HG02763 (cell line): ENCODE measurements at regions not wholly inside any gene's neighbourhood (a gene's known extent, or its start where the extent isn't known, plus 50 kb on each side); places are given as distances from the start of the nearest gene placed in this dataset.
"Not testable (repeated sequence)": the region's sequence is repeated elsewhere in the genome, so short reads cannot be mapped to it uniquely, and the experiment has no call there.

Experiments used
- ATAC-seq: cut with Tn5 transposase; IDR thresholded peaks from one replicate; pipeline ENCODE4 v1.9.1; 2021; ENCODE audit warnings: mild to moderate bottlenecking, moderate library complexity; ENCODE audit not compliant: unreplicated experiment

DNA sequence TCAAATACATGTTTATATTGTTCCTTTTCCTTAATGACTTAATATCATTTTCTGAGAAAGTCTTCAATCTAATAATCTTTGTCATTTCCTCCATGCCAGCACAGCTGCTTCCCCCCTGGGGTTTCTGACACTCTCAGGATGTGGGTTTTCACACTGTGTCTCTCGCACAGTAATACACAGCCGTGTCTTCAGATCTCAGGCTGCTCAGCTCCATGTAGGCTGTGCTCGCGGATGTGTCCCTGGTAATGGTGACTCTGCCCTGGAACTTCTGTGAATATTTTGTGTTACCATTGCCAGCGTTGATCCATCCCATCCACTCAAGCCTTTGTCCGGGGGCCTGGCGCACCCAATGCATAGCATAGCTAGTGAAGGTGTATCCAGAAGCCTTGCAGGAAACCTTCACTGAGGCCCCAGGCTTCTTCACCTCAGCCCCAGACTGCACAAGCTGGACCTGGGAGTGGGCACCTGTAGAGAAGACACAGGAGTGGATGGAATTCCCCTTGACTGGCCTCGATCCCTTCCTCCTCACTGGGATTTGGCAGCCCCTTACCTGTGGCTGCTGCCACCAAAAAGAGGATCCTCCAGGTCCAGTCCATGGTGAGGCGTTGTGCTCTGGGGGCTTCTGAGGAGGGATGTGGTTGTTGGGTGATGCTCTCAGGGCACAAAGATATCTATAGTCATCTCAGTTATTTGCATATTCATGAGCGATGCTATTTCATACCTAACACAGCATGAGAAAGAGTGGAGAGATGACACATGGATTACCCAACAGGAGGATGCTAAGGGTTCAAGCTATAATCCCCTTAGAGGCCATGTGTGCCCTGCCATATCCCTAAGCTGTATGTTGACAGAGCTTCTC lies 478.8 kb downstream of the TMEM121 start:
- not testable (repeated sequence) for ATAC-seq

DNA sequence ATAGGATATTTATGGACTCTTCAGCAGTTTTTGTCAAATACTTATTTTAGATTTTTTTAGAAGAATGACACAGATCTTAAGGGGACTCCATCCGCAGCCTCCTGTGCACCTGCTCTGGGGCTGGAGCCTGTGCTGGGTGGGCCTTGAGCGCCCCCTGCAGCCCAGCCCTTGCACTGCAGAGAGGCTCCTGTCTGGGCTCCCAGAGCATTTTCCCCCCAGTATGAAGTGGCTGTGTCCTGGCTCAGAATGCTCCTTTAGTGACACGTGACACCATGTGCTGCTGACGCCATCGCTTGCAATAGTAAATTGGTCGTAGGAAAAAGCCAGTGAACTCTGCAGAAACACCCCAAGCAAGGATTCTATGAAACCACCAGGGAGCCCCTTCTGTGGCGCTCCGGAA lies 479.7 kb downstream of the TMEM121 start:
- not testable (repeated sequence) for ATAC-seq

DNA sequence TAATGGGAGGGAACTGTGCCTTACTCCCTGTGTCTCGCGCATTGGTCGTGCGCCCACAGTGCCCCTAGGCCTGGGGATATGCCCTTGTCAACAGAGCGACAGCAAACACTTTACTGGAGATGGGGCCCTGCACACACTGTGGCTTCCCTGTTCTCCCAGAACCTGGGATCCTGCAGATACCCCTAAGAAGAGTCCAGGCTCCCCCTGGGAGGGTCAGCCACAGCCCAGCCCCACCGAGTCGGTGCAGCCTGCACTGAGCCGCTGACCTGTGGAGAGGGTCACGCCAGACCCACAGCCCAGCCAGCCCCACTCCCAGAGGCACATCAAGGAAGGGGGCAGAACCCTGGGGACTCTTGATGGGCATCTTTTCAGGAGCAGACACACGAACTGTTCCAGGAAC lies 480.3 kb downstream of the TMEM121 start:
- not testable (repeated sequence) for ATAC-seq

- no peak for ATAC-seq
Observed at GRCh38 chr14:106010783-106011182, 484.4 kb downstream of the TMEM121 start.

GRCh38 chr14:106011631-106012360 lies 485.4 kb downstream of the TMEM121 start:
- ATAC-seq = not testable (repeated sequence)

- not testable (repeated sequence) for ATAC-seq
Observed at GRCh38 chr14:106012361-106012725, 486.0 kb downstream of the TMEM121 start.

- no peak for ATAC-seq
Observed at GRCh38 chr14:106013879-106014376, 487.5 kb downstream of the TMEM121 start.

DNA sequence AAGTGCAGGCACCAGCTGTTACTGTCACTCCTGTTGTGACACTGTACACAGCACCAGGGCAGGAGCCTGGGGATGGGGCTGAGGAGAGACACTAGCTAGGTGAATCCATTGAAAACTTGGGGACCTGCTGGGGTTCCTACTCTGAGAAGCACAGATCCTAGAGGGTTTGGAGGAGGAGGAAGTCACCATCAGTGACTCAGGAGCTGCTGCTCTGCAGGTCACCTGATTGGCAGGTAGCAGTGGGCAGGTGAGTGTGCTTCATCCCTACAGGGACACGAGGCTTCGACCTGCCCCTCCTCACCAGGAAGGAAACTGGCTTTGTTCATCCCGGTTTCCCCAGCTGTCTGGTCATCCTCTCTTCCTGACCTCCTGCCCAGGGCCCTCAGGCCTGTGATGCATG lies 491.6 kb downstream of the TMEM121 start:
- ATAC-seq = not testable (repeated sequence)

DNA sequence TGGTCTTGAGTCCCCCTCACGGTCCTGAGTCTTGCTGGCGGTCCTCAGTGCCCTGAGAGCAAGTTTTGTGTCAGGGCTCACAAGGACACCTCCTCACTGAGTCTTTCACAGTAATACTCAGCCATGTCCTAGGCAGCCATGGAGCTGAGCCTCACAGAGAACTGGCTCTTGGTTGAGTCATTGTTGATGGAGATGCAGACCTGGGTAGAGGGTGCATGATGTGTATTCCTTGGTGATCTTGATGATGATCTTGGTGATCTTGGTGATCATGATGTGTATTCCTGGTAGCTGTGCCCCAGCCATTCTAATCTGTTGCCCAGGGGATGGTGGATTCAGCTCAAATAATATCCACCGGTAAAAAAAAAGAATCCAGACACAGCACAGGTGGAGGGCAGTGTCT lies 495.4 kb downstream of the TMEM121 start:
- no peak for ATAC-seq

- ATAC-seq = not testable (repeated sequence)
Observed at GRCh38 chr14:106022648-106023047, 496.3 kb downstream of the TMEM121 start.

DNA sequence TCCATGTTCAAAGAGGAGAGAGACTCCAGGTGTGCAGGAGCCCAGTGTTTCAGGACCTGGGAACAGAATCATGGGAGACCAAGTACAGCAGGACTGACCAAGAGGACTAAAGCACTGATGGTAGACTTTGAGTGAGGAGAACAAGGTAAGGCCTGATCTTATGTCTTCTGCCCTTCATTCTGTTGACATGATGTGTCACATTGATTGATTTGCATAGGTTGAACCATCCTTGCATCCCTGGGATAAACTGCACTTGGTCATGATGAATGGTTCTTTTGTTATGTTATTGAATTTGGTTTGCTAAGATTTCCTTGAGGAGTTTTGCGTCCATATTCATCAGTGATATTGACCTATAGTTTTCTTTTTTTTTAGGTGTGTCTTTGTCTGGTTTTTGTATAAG lies 497.0 kb downstream of the TMEM121 start:
- no peak for ATAC-seq

GRCh38 chr14:106024983-106025604 lies 498.7 kb downstream of the TMEM121 start:
- ATAC-seq = no peak

- no peak for ATAC-seq
Observed at GRCh38 chr14:106026026-106026425, 499.6 kb downstream of the TMEM121 start.

DNA sequence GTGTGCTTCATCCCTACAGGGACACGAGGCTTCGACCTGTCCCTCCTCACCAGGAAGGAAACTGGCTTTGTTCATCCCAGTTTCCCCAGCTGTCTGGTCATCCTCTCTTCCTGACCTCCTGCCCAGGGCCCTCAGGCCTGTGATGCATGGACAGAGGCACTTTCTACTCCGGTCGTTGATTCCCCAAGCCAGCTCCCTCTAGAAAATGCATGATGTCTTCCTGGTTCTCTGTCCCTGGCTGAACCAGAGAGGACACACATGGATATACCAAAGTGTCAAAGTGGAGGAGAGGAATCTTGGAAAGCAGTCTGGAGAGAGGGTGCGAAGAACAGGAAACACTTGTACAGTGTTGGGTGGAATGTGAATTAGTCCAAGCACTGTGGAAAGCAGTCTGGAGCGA lies 501.4 kb downstream of the TMEM121 start:
- not testable (repeated sequence) for ATAC-seq

GRCh38 chr14:106029959-106030358 lies 503.6 kb downstream of the TMEM121 start:
- ATAC-seq = no peak

GRCh38 chr14:106037380-106037779 lies 511.0 kb downstream of the TMEM121 start:
- no peak for ATAC-seq

DNA sequence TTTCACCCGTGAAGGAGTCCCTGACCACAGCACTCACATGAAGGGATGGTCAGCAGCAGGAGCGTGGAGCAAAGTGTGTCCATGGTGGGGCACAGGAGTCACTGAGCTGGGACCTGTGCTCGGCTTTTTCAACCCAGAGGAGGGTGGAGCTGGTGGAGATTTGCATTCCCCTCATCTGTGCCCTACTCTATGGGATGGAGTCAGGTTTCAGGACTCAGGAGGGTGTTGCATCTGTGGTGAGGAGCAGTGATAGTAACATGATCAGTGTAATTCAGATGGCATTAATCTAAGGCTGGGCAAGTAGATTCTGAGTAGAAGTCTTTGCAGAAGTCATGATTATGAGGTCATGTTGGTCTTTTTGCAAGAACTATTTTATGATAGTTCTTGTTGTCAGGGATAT lies 511.9 kb downstream of the TMEM121 start:
- no peak for ATAC-seq

DNA sequence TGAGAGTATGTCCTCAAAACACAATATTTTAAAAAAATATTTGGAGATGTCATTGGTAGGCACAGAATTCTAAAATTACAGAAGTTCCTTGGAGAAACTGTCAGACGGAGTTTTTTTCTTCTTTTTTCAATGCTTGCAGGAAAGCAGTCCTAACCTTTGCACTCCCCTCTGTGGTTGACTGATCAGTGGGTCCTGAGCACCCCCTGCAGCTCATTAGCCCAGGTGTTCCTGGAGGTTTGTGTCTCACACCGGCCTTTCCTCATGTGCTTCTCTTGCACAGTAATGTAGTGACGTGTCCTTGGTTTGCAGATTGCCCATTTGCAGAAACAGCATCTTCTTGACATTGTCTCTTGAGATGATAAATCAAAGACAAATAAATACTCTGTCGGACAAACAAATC lies 513.0 kb downstream of the TMEM121 start:
- no peak for ATAC-seq

- ATAC-seq = no peak
Observed at GRCh38 chr14:106044515-106044914, 518.1 kb downstream of the TMEM121 start.

GRCh38 chr14:106044949-106045596 lies 518.7 kb downstream of the TMEM121 start:
- ATAC-seq = no peak

DNA sequence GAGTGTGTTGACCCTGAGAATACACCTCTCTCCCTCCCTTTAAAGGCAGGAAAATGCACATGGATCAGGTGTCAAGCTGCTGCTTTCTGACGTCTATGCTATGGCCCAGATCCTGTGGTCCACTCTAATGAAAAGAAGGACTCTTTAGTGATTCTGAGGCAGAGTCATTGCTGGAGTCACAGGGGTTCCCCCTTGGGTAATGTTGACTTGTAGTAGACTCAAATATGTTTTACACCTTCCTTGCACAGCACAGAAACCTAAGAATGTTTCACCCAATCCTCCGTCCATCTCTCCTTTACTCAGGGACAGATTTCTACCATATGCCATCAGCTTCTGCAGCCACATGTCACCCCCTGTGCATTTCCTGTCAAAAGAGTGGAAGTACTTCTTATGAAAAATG lies 525.4 kb downstream of the TMEM121 start:
- no peak for ATAC-seq
